NCI-H1694 (cell line): ENCODE measurements at regions not wholly inside any gene's neighbourhood (a gene's known extent, or its start where the extent isn't known, plus 50 kb on each side); places are given as distances from the start of the nearest gene placed in this dataset.

ENCODE experiments used
- DNase-seq: peaks from one replicate; lab custom pipeline; 2025; lab: John Stamatoyannopoulos, UW

- no peak for DNase-seq
These were observed 1355.6 kb downstream of the FAM133A start for GRCh38 chrX:95029571-95029970.

GRCh38 chrX:95040104-95040503 lies 1366.1 kb downstream of the FAM133A start:
- DNase-seq: no peak

GRCh38 chrX:95044331-95044730 lies 1370.3 kb downstream of the FAM133A start:
- DNase-seq: no peak

GRCh38 chrX:95055991-95056390 lies 1382.0 kb downstream of the FAM133A start:
- DNase-seq: no peak

GRCh38 chrX:95056901-95057300 lies 1382.9 kb downstream of the FAM133A start:
- DNase-seq: no peak

GRCh38 chrX:95057341-95057740 lies 1383.3 kb downstream of the FAM133A start:
- no peak for DNase-seq

- DNase-seq: no peak
These were observed 1384.8 kb downstream of the FAM133A start for GRCh38 chrX:95058815-95059214.

- no peak for DNase-seq
These were observed 1385.9 kb downstream of the FAM133A start for GRCh38 chrX:95059909-95060308.

- no peak for DNase-seq
These were observed 1389.5 kb downstream of the FAM133A start for GRCh38 chrX:95063554-95063953.

GRCh38 chrX:95065151-95065550 lies 1391.1 kb downstream of the FAM133A start:
- DNase-seq: no peak

GRCh38 chrX:95071052-95071451 lies 1397.0 kb downstream of the FAM133A start:
- no peak for DNase-seq

GRCh38 chrX:95071621-95072020 lies 1397.6 kb downstream of the FAM133A start:
- DNase-seq: no peak

GRCh38 chrX:95076449-95076848 lies 1402.4 kb downstream of the FAM133A start:
- peak; percentile 5 for DNase-seq

- no peak for DNase-seq
These were observed 1427.9 kb downstream of the FAM133A start for GRCh38 chrX:95101851-95102390.

- no peak for DNase-seq
These were observed 1443.5 kb downstream of the FAM133A start for GRCh38 chrX:95117556-95117955.

- DNase-seq: no peak
These were observed 1472.0 kb downstream of the FAM133A start for GRCh38 chrX:95145848-95146490.

GRCh38 chrX:95152810-95153209 lies 1478.8 kb downstream of the FAM133A start:
- DNase-seq: no peak

- no peak for DNase-seq
These were observed 1482.6 kb downstream of the FAM133A start for GRCh38 chrX:95156566-95156965.
